IMR-90 (cell line): ENCODE measurements at regions not wholly inside any gene's neighbourhood (a gene's known extent, or its start where the extent isn't known, plus 50 kb on each side); places are given as distances from the start of the nearest gene placed in this dataset.
A peak's percentile ranks its signal among the peaks of the same experiment; 100 is the strongest.

Source experiments
- ATAC-seq: fragments of 200-7000 bp; cut with Tn5 transposase; 2 replicates; pipeline ENCODE4 v1.9.1; 2020; ENCODE audit warnings: low read depth, mild to moderate bottlenecking, moderate library complexity
- BruUV-seq: library from RNA; stranded (reverse); fragments of 400-500 nt; replicated peaks from 2 replicates; lab custom pipeline; 2021; lab: Mats Ljungman, UMichigan
- CTCF ChIA-PET: fragments of 300-600 bp; formaldehyde crosslinking; extraction: SDS; loops from one replicate; lab custom pipeline; 2021; ENCODE audit warnings: antibody characterized with exemption; lab: Yijun Ruan, JAX
- POLR2A ChIA-PET: fragments of 300-600 bp; sonication (Branson Sonifier 250); formaldehyde crosslinking; loops from one replicate; lab custom pipeline; 2022; ENCODE audit warnings: antibody characterized with exemption; ENCODE audit not compliant: unreplicated experiment; lab: Charles Lee
- DNase-seq: peaks from one replicate; pipeline ENCODE4 v3.0.0; 2013
- H2AFZ ChIP-seq: replicated peaks from 2 replicates; pipeline ENCODE3; 2013; ENCODE audit warnings: low read length, mild to moderate bottlenecking; ENCODE audit not compliant: poor library complexity
- H2AK5ac ChIP-seq: 2 replicates; pipeline ENCODE4 v1.6.1; 2013; ENCODE audit warnings: low read depth, low read length, inconsistent platforms
- H2AK9ac ChIP-seq: replicated peaks from 2 replicates; pipeline ENCODE3; 2013; ENCODE audit warnings: mild to moderate bottlenecking, low read depth, low read length, moderate library complexity; ENCODE audit not compliant: poor library complexity
- H2BK120ac ChIP-seq: 2 replicates; pipeline ENCODE4 v1.6.1; 2013; ENCODE audit warnings: low read depth, low read length, inconsistent platforms
- H2BK15ac ChIP-seq: 3 replicates; pipeline ENCODE4 v1.6.1; 2013; ENCODE audit warnings: low read depth, low read length, inconsistent platforms
- H2BK20ac ChIP-seq: 2 replicates; pipeline ENCODE4 v1.6.1; 2013; ENCODE audit warnings: low read depth, mild to moderate bottlenecking, inconsistent platforms, low read length, moderate library complexity
- H2BK5ac ChIP-seq: 2 replicates; pipeline ENCODE4 v1.6.1; 2013; ENCODE audit warnings: mild to moderate bottlenecking, low read depth, low read length, inconsistent platforms; ENCODE audit not compliant: poor library complexity, severe bottlenecking
- H3K14ac ChIP-seq: replicated peaks from 2 replicates; pipeline ENCODE4 v1.6.1; 2013; ENCODE audit warnings: low read depth, low read length, inconsistent platforms
- H3K18ac ChIP-seq: 2 replicates; pipeline ENCODE4 v1.6.1; 2013; ENCODE audit warnings: low read depth, low read length, control low read depth
- H3K23ac ChIP-seq: 2 replicates; pipeline ENCODE4 v1.6.1; 2013; ENCODE audit warnings: low read depth, low read length, inconsistent platforms
- H3K27ac ChIP-seq: 2 replicates; pipeline ENCODE4 v1.5.1; 2013; ENCODE audit warnings: mild to moderate bottlenecking, control low read depth, low read length; ENCODE audit not compliant: insufficient read depth
- H3K27me3 ChIP-seq: 2 replicates; pipeline ENCODE4 v1.6.1; 2013; ENCODE audit warnings: low read length; ENCODE audit not compliant: control insufficient read depth, insufficient read depth
- H3K36me3 ChIP-seq: 2 replicates; pipeline ENCODE4 v1.6.1; 2013; ENCODE audit warnings: low read length, mixed read lengths; ENCODE audit not compliant: control insufficient read depth, insufficient read depth
- H3K4ac ChIP-seq: 2 replicates; pipeline ENCODE4 v1.6.1; 2013; ENCODE audit warnings: low read depth, low read length, inconsistent platforms
- H3K4me1 ChIP-seq: 2 replicates; pipeline ENCODE4 v1.6.1; 2013; ENCODE audit warnings: low read length, mixed read lengths; ENCODE audit not compliant: control insufficient read depth, insufficient read depth
- H3K4me2 ChIP-seq: 2 replicates; pipeline ENCODE4 v1.6.1; 2013; ENCODE audit warnings: low read depth, mild to moderate bottlenecking, control low read depth, low read length, moderate library complexity
- H3K4me3 ChIP-seq: 2 replicates; pipeline ENCODE4 v1.5.1; 2013; ENCODE audit warnings: low read depth, mild to moderate bottlenecking, control low read depth, low read length, moderate library complexity; ENCODE audit not compliant: insufficient read depth
- H3K56ac ChIP-seq: 2 replicates; pipeline ENCODE4 v1.6.1; 2013; ENCODE audit warnings: low read length, inconsistent platforms; ENCODE audit not compliant: insufficient read depth; ENCODE audit errors: extremely low read depth
- H3K79me1 ChIP-seq, 2 experiments: 2 replicates each; pipeline ENCODE4 v1.6.1; 2013; ENCODE audit warnings: low read length in 2 of 2, inconsistent platforms in 1 of 2, low read depth in 1 of 2
- H3K9ac ChIP-seq: 2 replicates; pipeline ENCODE4 v1.6.1; 2013; ENCODE audit warnings: low read depth, low read length, control low read depth
- H3K9me1 ChIP-seq: 2 replicates; pipeline ENCODE4 v1.6.1; 2013; ENCODE audit warnings: low read length, inconsistent platforms; ENCODE audit not compliant: insufficient read depth
- H3K9me3 ChIP-seq: 2 replicates; pipeline ENCODE4 v1.6.1; 2013; ENCODE audit warnings: low read length; ENCODE audit not compliant: control insufficient read depth, insufficient read depth
- H4K20me1 ChIP-seq: 2 replicates; pipeline ENCODE4 v1.6.1; 2013; ENCODE audit warnings: low read length, inconsistent platforms; ENCODE audit not compliant: insufficient read depth
- H4K5ac ChIP-seq: 2 replicates; pipeline ENCODE4 v1.6.1; 2013; ENCODE audit warnings: mild to moderate bottlenecking, low read depth, low read length, control low read depth
- H4K8ac ChIP-seq, 2 experiments: 2 replicates each; pipeline ENCODE4 v1.6.1; 2013; ENCODE audit warnings: low read depth in 2 of 2, low read length in 2 of 2, control low read depth in 1 of 2, inconsistent platforms in 1 of 2
- H4K91ac ChIP-seq: 2 replicates; pipeline ENCODE4 v1.6.1; 2013; ENCODE audit warnings: low read depth, low read length, inconsistent platforms; ENCODE audit not compliant: insufficient read depth
- CEBPB ChIP-seq: IDR thresholded peaks from 2 replicates; pipeline ENCODE4 v1.6.1; 2012; ENCODE audit warnings: low read depth, low read length, improper control_type of control experiment
- CHD1 ChIP-seq: IDR thresholded peaks from 2 replicates; pipeline ENCODE4 v1.6.1; 2012; ENCODE audit warnings: low read depth, low read length, improper control_type of control experiment
- MAZ ChIP-seq: IDR thresholded peaks from 2 replicates; pipeline ENCODE4 v1.6.1; 2012; ENCODE audit warnings: low read depth, mild to moderate bottlenecking, low read length, improper control_type of control experiment, moderate library complexity, borderline replicate concordance
- MXI1 ChIP-seq: IDR thresholded peaks from 2 replicates; pipeline ENCODE4 v1.6.1; 2012; ENCODE audit warnings: low read depth, mild to moderate bottlenecking, low read length, moderate library complexity, borderline replicate concordance
- NFE2L2 ChIP-seq: fragments of 150-350 bp; IDR thresholded peaks from 2 replicates; pipeline ENCODE4 v1.6.1; 2016; ENCODE audit warnings: low read depth, mild to moderate bottlenecking, low read length
- RAD21 ChIP-seq: IDR thresholded peaks from 2 replicates; pipeline ENCODE4 v1.6.1; 2012; ENCODE audit warnings: low read length, improper control_type of control experiment
- RCOR1 ChIP-seq: IDR thresholded peaks from 2 replicates; pipeline ENCODE4 v1.6.1; 2012; ENCODE audit warnings: mild to moderate bottlenecking, low read length, improper control_type of control experiment; ENCODE audit not compliant: insufficient replicate concordance
- RFX5 ChIP-seq: IDR thresholded peaks from 2 replicates; pipeline ENCODE4 v1.8.0; 2012; ENCODE audit warnings: low read depth, mild to moderate bottlenecking, low read length, moderate library complexity
- SMC3 ChIP-seq: fragments of 150-350 bp; IDR thresholded peaks from 2 replicates; pipeline ENCODE4 v1.6.1; 2016; ENCODE audit warnings: low read depth, mild to moderate bottlenecking, antibody characterized with exemption, low read length, moderate library complexity
- WGBS, 2 experiments: methylation state at CpG; one replicate each; pipeline versions ENCODE4 v1.1.5 to v1.1.7; 2013; ENCODE audit warnings: missing lambda C conversion rate in 2 of 2; ENCODE audit not compliant: insufficient read length in 1 of 2; ENCODE audit errors: extremely low coverage in 2 of 2; 5-methylcytosine and 5-hydroxymethylcytosine counted together
- dilution Hi-C: fragments of 300-500 bp; cut with HindIII; formaldehyde crosslinking; loops from one replicate; pipeline ENCODE4 v1.14.3; 2018; ENCODE audit warnings: low sequenced_read_pairs; ENCODE audit not compliant: unreplicated experiment
- in situ Hi-C: fragments of 300-500 bp; cut with MboI; formaldehyde crosslinking; loops from 3 replicates; pipeline ENCODE4 v1.14.3; 2019; ENCODE audit warnings: low sequenced_read_pairs, inconsistent platforms, mixed read lengths
- intact Hi-C: fragments of 100-400 bp; cut with micrococcal nuclease; formaldehyde crosslinking; loops from 2 replicates; pipeline ENCODE4 v1.10.0; 2022
- TF ChIP-seq, protein P1 (sequence below): fragments of 150-350 bp; IDR thresholded peaks from 2 replicates; pipeline ENCODE4 v1.6.1; 2017; ENCODE audit warnings: mild to moderate bottlenecking, antibody characterized with exemption, low read length, low read depth

DNA sequence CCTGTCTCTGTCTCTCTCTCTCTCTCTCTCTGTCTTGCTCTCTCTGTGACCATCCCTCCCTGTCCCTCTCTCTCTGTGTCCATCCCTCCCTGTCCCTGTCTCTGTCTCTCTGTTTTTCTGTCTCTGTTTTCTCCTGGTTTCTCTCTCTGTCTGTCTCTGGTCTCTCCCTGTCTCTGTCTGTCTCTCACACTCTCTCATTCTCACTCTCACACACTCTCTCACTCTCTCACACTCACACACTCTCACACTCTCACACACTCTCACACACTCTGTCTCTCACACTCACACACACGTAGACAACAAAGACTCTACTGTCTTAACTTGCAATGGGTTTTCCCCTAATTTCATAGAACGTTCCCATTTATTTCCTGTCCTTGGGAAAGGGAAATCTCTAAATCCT is 299.5 kb downstream of the FOXL1 start:
- Histone ChIP-seq H4K91ac (no peak overlapping the region), H2BK5ac (no peak overlapping the region), H3K9me1 (no peaks in the 10 kb centered on the region), H3K27me3 (peaks cover 11% of the 10 kb centered on the region), H2BK120ac (no peak overlapping the region), H3K27ac (no peak overlapping the region), H3K23ac (no peak overlapping the region), H3K18ac (no peak overlapping the region), H3K4ac (no peak overlapping the region), H3K4me1 (peaks cover 3% of the 10 kb centered on the region), H3K79me1 (no peaks in the 10 kb centered on the region), H4K5ac (no peak overlapping the region), H2BK15ac (0 out of 3 replicates have a peak overlapping the region, but pooled peaks have one; percentile 80), H3K9me3 (peaks cover 9% of the 10 kb centered on the region), H3K56ac (no peak overlapping the region), H4K20me1 (no peaks in the 10 kb centered on the region), H3K14ac (no peak overlapping the region; the same call in 1 of the 2 replicates), H3K36me3 (no peaks in the 10 kb centered on the region), H2AFZ (no peak overlapping the region), H3K4me3 (no peak overlapping the region), H4K8ac (no peak overlapping the region), H3K9ac (no peak overlapping the region), H2BK20ac (no peak overlapping the region), H2AK5ac (no peak overlapping the region), H2AK9ac (no peak overlapping the region), H3K4me2 (no peak overlapping the region)
- BruUV-seq, result no TSS peak
- ChIA-PET POLR2A (no interaction called here), CTCF (no interaction called here)
- DNase-seq, result no peak
- no peak for ATAC-seq
- dilution Hi-C loops, result no loop called here
- TF ChIP-seq SMC3, result no peak
- TF ChIP-seq NFE2L2, result no peak
- no peak for TF ChIP-seq RAD21
- TF ChIP-seq CEBPB, result no peak
- TF ChIP-seq, protein P1, sequence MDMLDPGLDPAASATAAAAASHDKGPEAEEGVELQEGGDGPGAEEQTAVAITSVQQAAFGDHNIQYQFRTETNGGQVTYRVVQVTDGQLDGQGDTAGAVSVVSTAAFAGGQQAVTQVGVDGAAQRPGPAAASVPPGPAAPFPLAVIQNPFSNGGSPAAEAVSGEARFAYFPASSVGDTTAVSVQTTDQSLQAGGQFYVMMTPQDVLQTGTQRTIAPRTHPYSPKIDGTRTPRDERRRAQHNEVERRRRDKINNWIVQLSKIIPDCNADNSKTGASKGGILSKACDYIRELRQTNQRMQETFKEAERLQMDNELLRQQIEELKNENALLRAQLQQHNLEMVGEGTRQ, result no peak
- TF ChIP-seq MAZ, result no peak
- TF ChIP-seq RCOR1, result no peak
- no peak for TF ChIP-seq MXI1
- no peak for TF ChIP-seq CHD1
- no peak for TF ChIP-seq RFX5
- in situ Hi-C loops, result no loop called here
- intact Hi-C loops, result no loop called here
- WGBS, 2 experiments, result no CpG with 5 or more reads among the region's 2 CpGs
